ENCODE measurements at regions not wholly inside any gene's neighbourhood (a gene's known extent, or its start where the extent isn't known, plus 50 kb on each side); places are given as distances from the start of the nearest gene placed in this dataset.

DNA sequence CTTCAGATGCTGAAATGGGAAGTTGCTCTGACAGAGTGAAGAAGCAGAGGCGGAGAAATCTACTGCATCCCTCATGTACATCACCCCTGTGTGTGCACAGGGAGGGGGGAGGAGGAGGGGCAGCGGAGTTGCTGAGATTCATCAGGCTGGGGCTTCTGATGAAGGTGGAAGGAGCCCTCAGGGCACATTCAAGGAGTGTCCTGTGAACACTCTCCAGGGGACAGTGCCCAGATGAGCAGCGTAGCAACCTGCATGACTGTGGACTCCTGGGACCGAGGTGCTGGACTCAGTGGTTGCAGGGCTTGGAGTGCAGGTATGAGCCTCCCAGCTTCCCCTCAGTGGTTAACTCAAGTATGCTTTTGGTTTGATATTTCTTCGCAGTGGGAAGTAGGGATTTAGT lies 257.8 kb upstream of the B3GAT1 start:
- TF ChIP-seq POLR2A (IDR thresholded peaks at IDR 0.05) (no peak), POLR2AphosphoS5 (IDR thresholded peaks at IDR 0.05) (no peak), EP300 (IDR thresholded peaks at IDR 0.05) (no peak)
- TF ChIP-seq, protein P1, sequence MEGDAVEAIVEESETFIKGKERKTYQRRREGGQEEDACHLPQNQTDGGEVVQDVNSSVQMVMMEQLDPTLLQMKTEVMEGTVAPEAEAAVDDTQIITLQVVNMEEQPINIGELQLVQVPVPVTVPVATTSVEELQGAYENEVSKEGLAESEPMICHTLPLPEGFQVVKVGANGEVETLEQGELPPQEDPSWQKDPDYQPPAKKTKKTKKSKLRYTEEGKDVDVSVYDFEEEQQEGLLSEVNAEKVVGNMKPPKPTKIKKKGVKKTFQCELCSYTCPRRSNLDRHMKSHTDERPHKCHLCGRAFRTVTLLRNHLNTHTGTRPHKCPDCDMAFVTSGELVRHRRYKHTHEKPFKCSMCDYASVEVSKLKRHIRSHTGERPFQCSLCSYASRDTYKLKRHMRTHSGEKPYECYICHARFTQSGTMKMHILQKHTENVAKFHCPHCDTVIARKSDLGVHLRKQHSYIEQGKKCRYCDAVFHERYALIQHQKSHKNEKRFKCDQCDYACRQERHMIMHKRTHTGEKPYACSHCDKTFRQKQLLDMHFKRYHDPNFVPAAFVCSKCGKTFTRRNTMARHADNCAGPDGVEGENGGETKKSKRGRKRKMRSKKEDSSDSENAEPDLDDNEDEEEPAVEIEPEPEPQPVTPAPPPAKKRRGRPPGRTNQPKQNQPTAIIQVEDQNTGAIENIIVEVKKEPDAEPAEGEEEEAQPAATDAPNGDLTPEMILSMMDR (IDR thresholded peaks at IDR 0.05): no peak
